HEK293T (cell line): ENCODE measurements at regions not wholly inside any gene's neighbourhood (a gene's known extent, or its start where the extent isn't known, plus 50 kb on each side); places are given as distances from the start of the nearest gene placed in this dataset.

Source experiments
- CTCF ChIA-PET: fragments of 350-600 bp; formaldehyde crosslinking; extraction: SDS; loops from one replicate; lab custom pipeline; 2021; ENCODE audit warnings: antibody characterized with exemption, inconsistent platforms; lab: Yijun Ruan, JAX
- POLR2A ChIA-PET: fragments of 350-600 bp; formaldehyde crosslinking; extraction: SDS; loops from one replicate; lab custom pipeline; 2020; ENCODE audit warnings: antibody characterized with exemption, inconsistent platforms; lab: Yijun Ruan, JAX
- DNase-seq: peaks from one replicate; pipeline ENCODE4 v3.0.0; 2012; ENCODE audit warnings: mixed read lengths; ENCODE audit errors: extremely low spot score
- ARNT ChIP-seq: fragments of 450-650 bp; IDR thresholded peaks from 2 replicates; pipeline ENCODE4 v1.6.1; 2017; ENCODE audit warnings: mild to moderate bottlenecking
- BHLHE40 ChIP-seq: fragments of 450-650 bp; IDR thresholded peaks from 2 replicates; pipeline ENCODE4 v1.6.1; 2016; ENCODE audit warnings: mild to moderate bottlenecking, moderate library complexity, borderline replicate concordance
- CTBP1 ChIP-seq: fragments of 450-650 bp; IDR thresholded peaks from 2 replicates; pipeline ENCODE4 v1.6.1; 2016; ENCODE audit warnings: borderline replicate concordance
- ELF4 ChIP-seq: fragments of 450-650 bp; IDR thresholded peaks from 2 replicates; pipeline ENCODE4 v1.6.1; 2017; ENCODE audit warnings: antibody characterized with exemption
- FOXA1 ChIP-seq: fragments of 450-650 bp; IDR thresholded peaks from 2 replicates; pipeline ENCODE4 v1.6.1; 2016; ENCODE audit warnings: mild to moderate bottlenecking
- FOXK2 ChIP-seq: fragments of 450-650 bp; IDR thresholded peaks from 2 replicates; pipeline ENCODE4 v1.6.1; 2016; ENCODE audit warnings: mild to moderate bottlenecking
- FOXM1 ChIP-seq: fragments of 450-650 bp; IDR thresholded peaks from 2 replicates; pipeline ENCODE4 v1.6.1; 2017; ENCODE audit warnings: mild to moderate bottlenecking, borderline replicate concordance
- HDGF ChIP-seq: fragments of 450-650 bp; IDR thresholded peaks from 2 replicates; pipeline ENCODE4 v1.6.1; 2017; ENCODE audit warnings: antibody characterized with exemption, borderline replicate concordance
- L3MBTL2 ChIP-seq: fragments of 450-650 bp; conservative IDR thresholded peaks from 2 replicates; pipeline ENCODE4 v1.6.1; 2016; ENCODE audit warnings: mild to moderate bottlenecking
- LEF1 ChIP-seq: fragments of 450-650 bp; IDR thresholded peaks from 2 replicates; pipeline ENCODE4 v1.6.1; 2017; ENCODE audit warnings: mild to moderate bottlenecking, borderline replicate concordance
- NFRKB ChIP-seq: fragments of 450-650 bp; IDR thresholded peaks from 2 replicates; pipeline ENCODE4 v1.6.1; 2016; ENCODE audit warnings: mild to moderate bottlenecking, moderate library complexity
- SP1 ChIP-seq: fragments of 450-650 bp; IDR thresholded peaks from 2 replicates; pipeline ENCODE4 v1.6.1; 2017
- SUZ12 ChIP-seq: fragments of 450-650 bp; IDR thresholded peaks from 2 replicates; pipeline ENCODE4 v1.6.1; 2016; ENCODE audit warnings: mild to moderate bottlenecking
- TARDBP ChIP-seq: fragments of 450-650 bp; IDR thresholded peaks from 2 replicates; pipeline ENCODE4 v1.6.1; 2016
- ZNF384 ChIP-seq: fragments of 450-650 bp; IDR thresholded peaks from 2 replicates; pipeline ENCODE4 v1.6.1; 2016
- TF ChIP-seq, protein P1 (sequence below): fragments of 450-650 bp; IDR thresholded peaks from 2 replicates; pipeline ENCODE4 v1.6.1; 2016

DNA sequence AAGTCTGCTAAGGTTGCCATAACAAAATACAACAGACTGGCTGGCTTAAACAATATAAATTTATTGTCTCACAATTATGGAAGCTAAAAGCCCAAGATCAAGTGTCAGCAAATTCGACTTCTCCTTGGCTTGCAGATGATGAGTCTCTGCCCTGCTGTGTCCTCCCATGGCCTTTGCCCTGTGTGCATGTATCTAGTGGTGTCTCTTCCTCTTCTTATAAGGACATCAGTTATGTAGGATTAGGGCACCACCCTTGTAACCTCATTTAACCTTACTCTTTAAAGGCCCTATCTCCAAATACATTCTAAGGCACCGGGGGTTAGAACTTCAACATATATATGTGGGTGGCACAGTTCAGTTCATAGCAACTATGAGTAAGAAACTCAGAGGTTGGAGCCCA lies 157.9 kb upstream of the RASA1 start:
- ChIA-PET POLR2A (no interaction called here), CTCF (no interaction called here)
- TF ChIP-seq FOXA1 = no peak
- TF ChIP-seq SUZ12 = no peak
- TF ChIP-seq CTBP1 = no peak
- no peak for TF ChIP-seq ARNT
- no peak for TF ChIP-seq ZNF384
- no peak for TF ChIP-seq HDGF
- TF ChIP-seq FOXM1 = no peak
- no peak for TF ChIP-seq ELF4
- TF ChIP-seq, protein P1, sequence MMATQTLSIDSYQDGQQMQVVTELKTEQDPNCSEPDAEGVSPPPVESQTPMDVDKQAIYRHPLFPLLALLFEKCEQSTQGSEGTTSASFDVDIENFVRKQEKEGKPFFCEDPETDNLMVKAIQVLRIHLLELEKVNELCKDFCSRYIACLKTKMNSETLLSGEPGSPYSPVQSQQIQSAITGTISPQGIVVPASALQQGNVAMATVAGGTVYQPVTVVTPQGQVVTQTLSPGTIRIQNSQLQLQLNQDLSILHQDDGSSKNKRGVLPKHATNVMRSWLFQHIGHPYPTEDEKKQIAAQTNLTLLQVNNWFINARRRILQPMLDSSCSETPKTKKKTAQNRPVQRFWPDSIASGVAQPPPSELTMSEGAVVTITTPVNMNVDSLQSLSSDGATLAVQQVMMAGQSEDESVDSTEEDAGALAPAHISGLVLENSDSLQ = no peak
- no peak for TF ChIP-seq L3MBTL2
- no peak for TF ChIP-seq LEF1
- no peak for TF ChIP-seq TARDBP
- TF ChIP-seq SP1 = no peak
- TF ChIP-seq NFRKB = no peak
- TF ChIP-seq FOXK2 = no peak
- no peak for TF ChIP-seq BHLHE40
- no peak for DNase-seq

DNA sequence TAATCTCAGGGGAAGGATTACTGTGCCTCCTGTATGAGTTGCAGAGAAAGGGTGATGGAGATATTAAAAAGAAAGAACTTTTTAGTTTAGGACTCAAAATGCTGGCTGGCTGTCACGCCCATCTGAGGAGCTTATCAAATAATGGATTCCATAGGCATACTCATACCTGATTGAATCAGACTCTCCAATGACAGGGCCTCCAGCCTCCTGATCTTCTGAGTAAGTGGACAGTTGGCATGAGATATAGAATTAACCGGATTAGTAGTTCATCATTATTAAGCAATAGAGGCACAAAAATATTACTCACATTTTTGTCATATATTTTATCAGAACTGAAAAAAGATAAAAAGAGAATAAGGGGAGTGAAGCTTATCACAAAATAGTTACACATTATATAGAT lies 157.0 kb upstream of the RASA1 start:
- DNase-seq = no peak
- ChIA-PET CTCF (no interaction called here), POLR2A (no interaction called here)
- TF ChIP-seq, protein P1 = no peak
- TF ChIP-seq BHLHE40 (no peak), LEF1 (no peak), FOXK2 (no peak), FOXM1 (no peak), NFRKB (no peak), ELF4 (no peak)

DNA sequence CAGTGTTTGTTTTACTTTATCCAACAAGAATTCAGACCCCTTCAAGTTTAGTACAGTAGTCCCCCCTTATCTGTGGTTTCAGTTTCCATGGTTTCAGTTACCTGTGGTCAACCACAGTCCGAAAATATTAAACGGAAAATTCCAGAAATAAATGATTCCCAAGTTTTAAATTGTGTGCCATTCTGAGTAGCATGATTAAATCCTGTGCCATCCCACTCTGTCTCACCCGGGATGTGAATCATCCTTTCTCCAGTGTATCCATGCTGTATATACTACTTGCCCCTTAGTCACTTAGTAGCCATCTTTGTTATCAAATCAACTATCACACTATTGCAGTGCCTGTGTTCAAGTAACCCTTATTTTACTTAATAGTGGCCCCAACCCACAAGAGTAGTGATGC lies 153.8 kb upstream of the RASA1 start:
- DNase-seq = no peak
- CTCF ChIA-PET = no interaction called here

DNA sequence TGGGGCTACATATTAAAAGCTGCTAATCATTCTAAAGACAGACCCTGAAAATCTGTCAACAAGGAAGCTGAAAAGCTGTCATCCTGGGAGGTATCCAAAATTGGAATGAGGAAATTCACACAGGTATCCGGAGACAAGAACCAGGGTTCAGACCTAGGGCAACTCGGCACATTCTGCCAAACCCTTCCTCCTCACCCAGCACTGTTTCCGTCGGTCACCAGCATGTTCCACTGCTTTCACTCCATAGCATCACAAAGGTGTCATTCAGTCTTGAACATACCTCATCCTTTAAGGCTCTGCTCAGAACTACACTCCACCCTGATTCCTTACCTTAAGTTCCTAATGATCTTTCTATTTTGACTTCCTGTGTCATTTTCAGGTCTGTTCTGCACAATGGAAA lies 153.1 kb upstream of the RASA1 start:
- no peak for DNase-seq

More for the DNA sequence above, 153.8 kb upstream of the RASA1 start:
- POLR2A ChIA-PET = no interaction called here
- TF ChIP-seq FOXK2 = no peak
- no peak for TF ChIP-seq CTBP1
- TF ChIP-seq, protein P1 = no peak
- TF ChIP-seq BHLHE40 = no peak
- TF ChIP-seq ZNF384 = no peak
- no peak for TF ChIP-seq ELF4
- no peak for TF ChIP-seq SUZ12
- TF ChIP-seq TARDBP = no peak
- no peak for TF ChIP-seq NFRKB
- no peak for TF ChIP-seq ARNT
- no peak for TF ChIP-seq FOXA1

DNA sequence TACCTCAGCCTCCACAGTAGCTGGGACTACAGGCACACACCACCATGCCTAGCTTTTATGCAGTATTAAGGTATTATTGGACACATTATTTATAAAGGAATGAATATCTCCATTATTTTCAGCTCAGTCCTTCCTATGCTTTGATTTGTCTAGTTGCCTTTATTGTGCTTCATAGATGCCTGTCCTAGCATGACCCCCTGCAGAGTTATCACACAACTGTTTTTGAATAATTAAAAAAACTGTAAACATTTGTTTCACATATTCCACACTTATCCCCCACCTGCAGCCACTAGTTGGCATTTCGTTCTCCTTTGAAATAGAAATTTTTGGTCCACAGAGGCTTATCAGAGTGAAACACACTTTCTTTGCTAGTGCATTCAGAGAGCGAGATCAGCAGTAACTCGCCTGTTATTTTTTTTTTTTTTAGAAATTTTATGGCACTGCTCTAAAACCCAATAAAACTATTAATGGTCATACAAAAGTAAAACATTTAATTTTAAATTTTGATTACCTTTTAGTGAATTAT lies 151.8 kb upstream of the RASA1 start:
- no peak for TF ChIP-seq SP1
- no peak for TF ChIP-seq ZNF384
- TF ChIP-seq FOXK2 = no peak
- no peak for TF ChIP-seq L3MBTL2
- no peak for TF ChIP-seq CTBP1
- no peak for TF ChIP-seq FOXM1
- no peak for TF ChIP-seq ELF4
- no peak for TF ChIP-seq FOXA1
- TF ChIP-seq LEF1 = no peak
- TF ChIP-seq SUZ12 = no peak
- TF ChIP-seq HDGF = no peak
- no peak for TF ChIP-seq ARNT
- TF ChIP-seq, protein P1 = no peak
- POLR2A ChIA-PET = no interaction called here
- DNase-seq = no peak
- CTCF ChIA-PET = no interaction called here

More for the DNA sequence above, 153.1 kb upstream of the RASA1 start:
- TF ChIP-seq BHLHE40 (no peak), TARDBP (no peak), ARNT (no peak), FOXA1 (no peak), FOXK2 (no peak), NFRKB (no peak), FOXM1 (no peak), L3MBTL2 (no peak), LEF1 (no peak), ZNF384 (no peak), SUZ12 (no peak), CTBP1 (no peak), ELF4 (no peak), SP1 (no peak), HDGF (no peak)
- TF ChIP-seq, protein P1 = no peak
- CTCF ChIA-PET = no interaction called here
- POLR2A ChIA-PET = no interaction called here
